ENCODE measurements at regions not wholly inside any gene's neighbourhood (a gene's known extent, or its start where the extent isn't known, plus 50 kb on each side); places are given as distances from the start of the nearest gene placed in this dataset.

- Mint-ChIP-seq H3K4me3 (no peak overlapping the region), H3K9me3 (peaks cover 0 to 14% (median 6%) of the 10 kb centered on the region in 9 donors), H3K36me3 (no peaks in the 10 kb centered on the region), H3K27me3 (peaks cover 0 to 2% (median 0%) of the 10 kb centered on the region in 5 donors), H3K4me1 (no peaks in the 10 kb centered on the region), H3K27ac (no peak overlapping the region)
- ATAC-seq (no peak), DNase-seq (no peak)
- POLR2A ChIA-PET: no interaction called here
Measured at GRCh38 chr3:63029921-63030320, 154.7 kb upstream of the CADPS start.

GRCh38 chr3:63030666-63031065 lies 155.4 kb upstream of the CADPS start:
- POLR2A ChIA-PET: no interaction called here
- peaks cover 0 to 14% (median 3%) of the 10 kb centered on the region in 9 donors for H3K9me3 Mint-ChIP-seq
- no peak overlapping the region for H3K4me3 Mint-ChIP-seq
- no peak for DNase-seq
- no peak for ATAC-seq
- H3K27ac Mint-ChIP-seq: no peak overlapping the region
- H3K36me3 Mint-ChIP-seq: no peaks in the 10 kb centered on the region
- peaks cover 0 to 2% (median 0%) of the 10 kb centered on the region in 5 donors for H3K27me3 Mint-ChIP-seq
- no peaks in the 10 kb centered on the region for H3K4me1 Mint-ChIP-seq

- Mint-ChIP-seq H3K27me3 (peaks cover 0 to 2% (median 0%) of the 10 kb centered on the region in 5 donors), H3K4me3 (no peak overlapping the region), H3K9me3 (peaks cover 0 to 14% (median 2%) of the 10 kb centered on the region in 9 donors), H3K4me1 (no peaks in the 10 kb centered on the region), H3K36me3 (no peaks in the 10 kb centered on the region), H3K27ac (no peak overlapping the region)
- POLR2A ChIA-PET: no interaction called here
- DNase-seq: no peak
- ATAC-seq: no peak
Measured at GRCh38 chr3:63032881-63033280, 157.7 kb upstream of the CADPS start.

- DNase-seq (no peak), ATAC-seq (no peak)
- H3K4me1 Mint-ChIP-seq: no peaks in the 10 kb centered on the region
- peaks cover 0 to 26% (median 2%) of the 10 kb centered on the region in 9 donors for H3K9me3 Mint-ChIP-seq
- no peaks in the 10 kb centered on the region for H3K36me3 Mint-ChIP-seq
- POLR2A ChIA-PET: no interaction called here
- peaks cover 0 to 2% (median 0%) of the 10 kb centered on the region in 5 donors for H3K27me3 Mint-ChIP-seq
- no peak overlapping the region for H3K4me3 Mint-ChIP-seq
- H3K27ac Mint-ChIP-seq: no peak overlapping the region
Measured at GRCh38 chr3:63034101-63034500, 158.9 kb upstream of the CADPS start.

- Mint-ChIP-seq H3K36me3 (no peaks in the 10 kb centered on the region), H3K9me3 (peaks cover 0 to 26% (median 0%) of the 10 kb centered on the region in 9 donors), H3K27me3 (no peaks in the 10 kb centered on the region), H3K27ac (no peak overlapping the region), H3K4me3 (no peak overlapping the region), H3K4me1 (no peaks in the 10 kb centered on the region)
- DNase-seq: no peak
- no peak for ATAC-seq
- POLR2A ChIA-PET: no interaction called here
Measured at GRCh38 chr3:63037116-63037515, 161.9 kb upstream of the CADPS start.

GRCh38 chr3:63042833-63043232 lies 167.6 kb upstream of the CADPS start:
- POLR2A ChIA-PET: no interaction called here
- Mint-ChIP-seq H3K27ac (no peak overlapping the region), H3K27me3 (no peaks in the 10 kb centered on the region), H3K4me3 (no peak overlapping the region), H3K36me3 (peaks cover 0 to 3% (median 0%) of the 10 kb centered on the region in 3 donors), H3K4me1 (no peaks in the 10 kb centered on the region), H3K9me3 (peaks cover 0 to 26% (median 3%) of the 10 kb centered on the region in 9 donors)
- ATAC-seq: no peak
- no peak for DNase-seq

- ATAC-seq (no peak), DNase-seq (no peak)
- no peak overlapping the region for H3K4me3 Mint-ChIP-seq
- H3K9me3 Mint-ChIP-seq: peaks cover 0 to 18% (median 3%) of the 10 kb centered on the region in 9 donors
- POLR2A ChIA-PET: no interaction called here
- peaks cover 0 to 3% (median 0%) of the 10 kb centered on the region in 3 donors for H3K36me3 Mint-ChIP-seq
- H3K27ac Mint-ChIP-seq: no peak overlapping the region
- H3K4me1 Mint-ChIP-seq: no peaks in the 10 kb centered on the region
- H3K27me3 Mint-ChIP-seq: no peaks in the 10 kb centered on the region
Measured at GRCh38 chr3:63043631-63044030, 168.4 kb upstream of the CADPS start.

GRCh38 chr3:63046152-63046551 lies 170.9 kb upstream of the CADPS start:
- peaks cover 0 to 12% (median 3%) of the 10 kb centered on the region in 9 donors for H3K9me3 Mint-ChIP-seq
- POLR2A ChIA-PET: no interaction called here
- ATAC-seq: no peak
- no peaks in the 10 kb centered on the region for H3K4me1 Mint-ChIP-seq
- H3K27ac Mint-ChIP-seq: no peak overlapping the region
- no peaks in the 10 kb centered on the region for H3K27me3 Mint-ChIP-seq
- H3K4me3 Mint-ChIP-seq: no peak overlapping the region
- DNase-seq: no peak
- peaks cover 0 to 3% (median 0%) of the 10 kb centered on the region in 3 donors for H3K36me3 Mint-ChIP-seq

GRCh38 chr3:63046580-63046979 lies 171.4 kb upstream of the CADPS start:
- ATAC-seq: no peak
- H3K27ac Mint-ChIP-seq: no peak overlapping the region
- peaks cover 0 to 3% (median 0%) of the 10 kb centered on the region in 3 donors for H3K36me3 Mint-ChIP-seq
- POLR2A ChIA-PET: no interaction called here
- peaks cover 0 to 12% (median 3%) of the 10 kb centered on the region in 9 donors for H3K9me3 Mint-ChIP-seq
- H3K4me1 Mint-ChIP-seq: no peaks in the 10 kb centered on the region
- H3K27me3 Mint-ChIP-seq: no peaks in the 10 kb centered on the region
- H3K4me3 Mint-ChIP-seq: no peak overlapping the region
- DNase-seq: no peak

- no peak overlapping the region for H3K27ac Mint-ChIP-seq
- H3K27me3 Mint-ChIP-seq: no peaks in the 10 kb centered on the region
- peaks cover 0 to 12% (median 3%) of the 10 kb centered on the region in 9 donors for H3K9me3 Mint-ChIP-seq
- ATAC-seq: no peak
- H3K36me3 Mint-ChIP-seq: peaks cover 0 to 3% (median 0%) of the 10 kb centered on the region in 3 donors
- DNase-seq: no peak
- no peaks in the 10 kb centered on the region for H3K4me1 Mint-ChIP-seq
- no peak overlapping the region for H3K4me3 Mint-ChIP-seq
- POLR2A ChIA-PET: no interaction called here
Measured at GRCh38 chr3:63047068-63047467, 171.9 kb upstream of the CADPS start.

GRCh38 chr3:63048367-63049326 lies 173.4 kb upstream of the CADPS start:
- Mint-ChIP-seq H3K36me3 (peaks cover 0 to 3% (median 0%) of the 10 kb centered on the region in 3 donors), H3K9me3 (peaks cover 0 to 19% (median 5%) of the 10 kb centered on the region in 9 donors), H3K4me3 (no peak overlapping the region), H3K27me3 (no peaks in the 10 kb centered on the region), H3K4me1 (no peaks in the 10 kb centered on the region), H3K27ac (no peak overlapping the region)
- ATAC-seq: no peak
- POLR2A ChIA-PET: no interaction called here
- DNase-seq: peak in 1 of 10 donors; percentile 51

GRCh38 chr3:63050548-63051177 lies 175.4 kb upstream of the CADPS start:
- H3K4me1 Mint-ChIP-seq: no peaks in the 10 kb centered on the region
- H3K36me3 Mint-ChIP-seq: no peaks in the 10 kb centered on the region

GRCh38 chr3:63051920-63052319 lies 176.7 kb upstream of the CADPS start:
- POLR2A ChIA-PET: no interaction called here
- peaks cover 0 to 10% (median 3%) of the 10 kb centered on the region in 9 donors for H3K9me3 Mint-ChIP-seq
- H3K4me1 Mint-ChIP-seq: no peaks in the 10 kb centered on the region

More at GRCh38 chr3:63050548-63051177, 175.4 kb upstream of the CADPS start:
- ATAC-seq (no peak), DNase-seq (no peak)
- POLR2A ChIA-PET: no interaction called here
- Mint-ChIP-seq H3K27ac (no peak overlapping the region), H3K27me3 (no peaks in the 10 kb centered on the region), H3K9me3 (peaks cover 0 to 10% (median 3%) of the 10 kb centered on the region in 9 donors), H3K4me3 (no peak overlapping the region)

More at GRCh38 chr3:63051920-63052319, 176.7 kb upstream of the CADPS start:
- DNase-seq (no peak), ATAC-seq (no peak)
- Mint-ChIP-seq H3K36me3 (no peaks in the 10 kb centered on the region), H3K4me3 (no peak overlapping the region), H3K27ac (no peak overlapping the region), H3K27me3 (no peaks in the 10 kb centered on the region)
